GM18867 (cell line): ENCODE measurements at regions not wholly inside any gene's neighbourhood (a gene's known extent, or its start where the extent isn't known, plus 50 kb on each side); places are given as distances from the start of the nearest gene placed in this dataset.
"Not testable (repeated sequence)": the region's sequence is repeated elsewhere in the genome, so short reads cannot be mapped to it uniquely, and the experiment has no call there.

ENCODE experiments used
- ATAC-seq: cut with Tn5 transposase; IDR thresholded peaks from one replicate; pipeline ENCODE4 v1.9.1; 2021; ENCODE audit warnings: mild to moderate bottlenecking, moderate library complexity; ENCODE audit not compliant: unreplicated experiment

GRCh38 chr9:115691693-115692092 is 461.9 kb upstream of the PAPPA start:
- ATAC-seq: no peak

- not testable (repeated sequence) for ATAC-seq
Measured at GRCh38 chr9:115692868-115693267, 460.7 kb upstream of the PAPPA start.

DNA sequence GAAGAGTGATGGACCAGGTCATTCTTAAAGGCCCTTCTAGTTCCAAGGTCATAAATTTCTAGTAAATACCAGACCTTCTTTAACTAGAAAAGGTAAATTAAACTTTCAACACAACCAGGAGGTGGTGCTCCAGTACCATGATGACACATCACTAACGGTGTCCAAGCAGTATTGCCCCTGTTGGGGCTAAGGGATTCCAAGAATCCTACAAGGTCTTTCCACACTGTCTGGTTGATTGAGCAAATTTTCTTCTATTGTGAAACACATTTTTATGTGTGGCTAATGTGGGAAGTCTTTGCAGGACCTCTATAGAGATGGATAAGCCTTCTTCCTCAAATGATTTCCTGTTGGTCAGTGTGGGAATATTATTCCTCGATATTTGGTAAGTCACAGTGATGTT is 459.6 kb upstream of the PAPPA start:
- ATAC-seq: no peak

- no peak for ATAC-seq
Measured at GRCh38 chr9:115694991-115695390, 458.6 kb upstream of the PAPPA start.

- no peak for ATAC-seq
Measured at GRCh38 chr9:115712981-115713380, 440.6 kb upstream of the PAPPA start.

DNA sequence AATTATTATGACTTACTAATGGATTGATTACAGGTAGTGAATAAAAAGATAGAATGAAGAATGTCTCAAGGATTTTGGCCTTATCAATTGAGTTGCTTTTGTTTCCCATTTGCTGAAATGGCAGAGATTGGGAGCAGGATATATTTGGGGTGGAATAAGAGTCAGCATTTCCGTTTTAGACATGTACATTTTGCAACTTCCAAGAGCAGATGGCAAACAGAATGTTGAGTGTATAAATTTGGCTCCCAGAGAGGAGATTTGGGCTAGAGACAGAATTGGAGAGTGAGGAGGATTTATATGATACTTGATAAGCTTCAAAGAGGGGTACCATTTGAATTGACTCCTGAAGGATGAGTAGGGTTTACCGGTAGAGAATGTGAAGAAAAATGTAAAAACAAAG is 437.9 kb upstream of the PAPPA start:
- no peak for ATAC-seq

DNA sequence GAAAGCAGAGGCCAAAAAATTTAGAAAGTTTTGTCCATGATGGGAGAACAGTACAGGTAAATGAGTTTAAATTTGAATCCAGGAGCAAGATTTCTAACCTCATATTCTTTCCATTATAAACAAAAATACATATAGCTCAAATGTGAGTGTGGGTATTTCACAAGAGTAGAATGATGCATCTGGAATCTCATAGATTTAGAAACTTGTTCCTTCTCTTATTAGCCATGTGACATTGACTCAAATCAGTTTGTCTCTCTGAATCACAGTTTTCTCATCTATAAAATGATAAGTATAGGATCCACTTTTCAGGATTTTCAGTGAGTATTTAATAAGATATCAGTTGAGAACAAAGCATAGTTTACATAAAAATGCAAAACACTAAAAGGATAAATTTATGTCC is 436.3 kb upstream of the PAPPA start:
- no peak for ATAC-seq

GRCh38 chr9:115717711-115718173 is 435.8 kb upstream of the PAPPA start:
- no peak for ATAC-seq

- ATAC-seq: no peak
Measured at GRCh38 chr9:115730396-115730795, 423.2 kb upstream of the PAPPA start.

DNA sequence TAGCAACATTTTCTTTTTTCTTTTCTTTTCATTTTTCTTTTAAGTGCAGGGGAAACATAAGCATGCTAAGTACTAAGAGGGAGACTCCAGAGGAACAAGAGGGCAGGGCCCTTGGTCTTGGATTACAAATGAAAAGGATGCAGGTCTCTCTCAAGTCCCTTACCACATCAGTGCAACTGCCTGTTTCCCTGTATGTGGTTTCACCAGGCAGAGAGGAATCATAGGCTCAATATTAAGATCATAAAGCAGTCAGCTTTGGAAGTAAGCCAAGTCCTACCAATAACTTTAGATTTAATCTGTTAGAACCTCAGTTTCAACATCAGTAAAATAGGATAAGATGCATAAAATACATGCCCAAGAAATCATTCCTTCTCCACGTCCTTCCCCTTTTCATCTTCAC is 422.7 kb upstream of the PAPPA start:
- ATAC-seq: no peak

GRCh38 chr9:115733318-115734110 is 420.1 kb upstream of the PAPPA start:
- no peak for ATAC-seq

DNA sequence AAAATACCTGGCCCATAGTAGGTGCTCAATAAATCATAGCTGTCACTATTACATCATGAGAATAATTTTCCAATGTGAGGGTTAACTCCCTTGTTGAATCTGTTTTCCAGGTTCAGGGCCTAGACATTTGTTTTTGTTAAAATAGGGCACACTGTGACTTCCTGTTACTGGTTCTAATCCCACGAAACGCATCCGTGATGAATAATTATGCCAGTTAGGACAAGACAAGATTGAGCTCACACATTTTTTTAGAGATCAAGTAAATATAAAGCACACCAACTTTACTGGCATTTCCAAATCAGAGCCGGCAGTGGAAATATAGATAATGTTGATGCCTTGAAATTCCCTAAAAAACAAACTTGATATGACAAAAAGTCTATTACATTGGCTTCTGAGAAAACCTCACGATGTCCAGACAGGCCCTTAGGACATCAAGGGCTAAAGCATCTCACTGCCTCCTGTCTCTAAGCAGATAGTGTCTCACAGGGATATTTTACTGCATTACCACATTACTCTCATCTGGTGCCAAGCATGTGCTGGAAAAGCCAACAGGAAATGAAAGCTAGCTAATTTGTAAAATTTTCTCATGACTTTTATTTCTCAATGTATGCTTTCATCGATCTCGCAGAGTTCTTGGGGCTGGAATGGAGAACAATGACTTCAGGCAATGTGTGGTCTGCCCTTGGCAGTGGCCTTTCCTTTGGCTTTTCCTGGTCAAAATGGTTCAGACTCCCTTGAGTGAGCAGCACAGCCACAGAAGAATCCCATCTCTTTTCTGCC is 414.3 kb upstream of the PAPPA start:
- ATAC-seq: no peak

GRCh38 chr9:115740986-115741385 is 412.6 kb upstream of the PAPPA start:
- no peak for ATAC-seq

- ATAC-seq: no peak
Measured at GRCh38 chr9:115743709-115744605, 409.6 kb upstream of the PAPPA start.

DNA sequence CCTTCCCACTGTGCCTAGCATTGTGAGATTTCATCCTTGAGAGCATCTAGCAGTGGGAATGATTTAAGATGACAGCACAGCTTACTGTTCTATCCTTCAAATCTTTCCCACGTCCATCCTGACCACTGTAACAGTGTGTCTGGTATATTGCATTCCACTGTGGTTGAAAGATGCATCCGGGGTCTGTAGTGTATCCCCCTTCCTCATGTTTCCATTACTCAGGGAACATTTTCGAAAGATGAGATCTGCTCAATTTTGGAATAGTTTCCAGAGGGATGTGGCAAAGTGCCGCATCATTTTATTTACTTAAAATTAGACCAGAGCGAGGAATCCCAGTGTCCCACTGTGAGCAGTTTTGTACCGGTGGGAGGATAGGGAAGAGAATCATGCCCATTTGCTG is 407.1 kb upstream of the PAPPA start:
- ATAC-seq: no peak

DNA sequence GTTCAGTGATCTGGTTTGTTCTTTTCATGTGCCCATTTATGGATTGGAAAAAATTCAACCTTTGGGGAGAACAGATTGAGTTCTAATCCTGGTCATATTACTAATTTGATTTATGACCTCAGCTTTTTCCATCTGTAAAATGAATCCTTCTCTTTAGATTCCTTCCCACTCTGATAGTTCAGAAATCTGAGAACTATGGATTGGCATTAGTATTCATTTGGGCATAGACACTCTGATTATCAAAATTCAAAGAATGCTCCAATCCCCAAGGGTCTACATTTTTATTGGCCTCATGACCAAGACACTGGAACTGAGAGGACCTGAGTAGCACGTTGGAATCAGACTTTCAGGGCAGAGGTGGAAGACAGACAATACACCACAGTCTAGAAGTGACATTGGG is 405.9 kb upstream of the PAPPA start:
- no peak for ATAC-seq

DNA sequence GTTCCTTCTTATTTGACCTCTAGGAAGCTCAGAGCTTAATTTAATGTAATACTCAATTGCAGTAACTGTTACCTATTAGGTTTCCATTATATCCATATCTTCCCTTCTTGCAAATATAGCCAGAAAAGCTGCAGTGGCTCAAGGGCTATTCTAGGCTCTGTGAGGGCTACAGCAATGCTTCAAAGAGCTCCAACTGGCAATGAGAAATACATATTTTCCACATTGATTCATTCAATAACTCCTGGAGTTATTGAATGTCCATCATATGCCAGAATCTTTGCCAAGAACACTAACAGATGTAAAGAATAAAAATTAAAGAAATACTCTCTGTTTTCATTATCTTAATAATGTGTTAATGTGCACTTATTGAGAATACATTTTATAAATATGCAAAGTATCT is 396.9 kb upstream of the PAPPA start:
- no peak for ATAC-seq

DNA sequence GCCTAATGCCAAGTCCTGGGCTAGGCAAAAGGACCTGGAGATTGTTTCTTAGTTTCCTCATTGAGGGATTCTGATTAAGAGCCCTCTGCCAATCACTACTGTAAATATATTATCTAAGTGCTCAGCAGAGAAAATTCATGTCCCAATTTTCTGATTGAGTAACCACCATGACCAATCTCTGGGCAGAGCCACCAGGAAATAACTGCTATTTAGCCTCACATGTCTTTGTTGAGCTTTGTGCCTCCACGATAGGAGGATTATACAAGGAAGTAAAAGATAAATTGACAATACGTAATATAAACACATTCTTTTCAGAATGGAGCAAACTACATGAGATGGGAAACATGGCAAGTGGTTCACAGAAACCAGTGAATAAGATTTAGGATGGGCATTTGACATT is 396.1 kb upstream of the PAPPA start:
- no peak for ATAC-seq

GRCh38 chr9:115758441-115758840 is 395.1 kb upstream of the PAPPA start:
- ATAC-seq: no peak

GRCh38 chr9:115759426-115759825 is 394.2 kb upstream of the PAPPA start:
- no peak for ATAC-seq

- no peak for ATAC-seq
Measured at GRCh38 chr9:115764645-115765044, 388.9 kb upstream of the PAPPA start.
